IMR-90 (cell line): ENCODE measurements at regions not wholly inside any gene's neighbourhood (a gene's known extent, or its start where the extent isn't known, plus 50 kb on each side); places are given as distances from the start of the nearest gene placed in this dataset.

Experiments
- ATAC-seq: fragments of 200-7000 bp; cut with Tn5 transposase; 2 replicates; pipeline ENCODE4 v1.9.1; 2020; ENCODE audit warnings: low read depth, mild to moderate bottlenecking, moderate library complexity
- BruUV-seq: library from RNA; stranded (reverse); fragments of 400-500 nt; replicated peaks from 2 replicates; lab custom pipeline; 2021; lab: Mats Ljungman, UMichigan
- CTCF ChIA-PET: fragments of 300-600 bp; formaldehyde crosslinking; extraction: SDS; loops from one replicate; lab custom pipeline; 2021; ENCODE audit warnings: antibody characterized with exemption; lab: Yijun Ruan, JAX
- POLR2A ChIA-PET: fragments of 300-600 bp; sonication (Branson Sonifier 250); formaldehyde crosslinking; loops from one replicate; lab custom pipeline; 2022; ENCODE audit warnings: antibody characterized with exemption; ENCODE audit not compliant: unreplicated experiment; lab: Charles Lee
- DNase-seq: peaks from one replicate; pipeline ENCODE4 v3.0.0; 2013
- H2AFZ ChIP-seq: replicated peaks from 2 replicates; pipeline ENCODE3; 2013; ENCODE audit warnings: low read length, mild to moderate bottlenecking; ENCODE audit not compliant: poor library complexity
- H2AK5ac ChIP-seq: 2 replicates; pipeline ENCODE4 v1.6.1; 2013; ENCODE audit warnings: low read depth, low read length, inconsistent platforms
- H2AK9ac ChIP-seq: replicated peaks from 2 replicates; pipeline ENCODE3; 2013; ENCODE audit warnings: mild to moderate bottlenecking, low read depth, low read length, moderate library complexity; ENCODE audit not compliant: poor library complexity
- H2BK120ac ChIP-seq: 2 replicates; pipeline ENCODE4 v1.6.1; 2013; ENCODE audit warnings: low read depth, low read length, inconsistent platforms
- H2BK15ac ChIP-seq: 3 replicates; pipeline ENCODE4 v1.6.1; 2013; ENCODE audit warnings: low read depth, low read length, inconsistent platforms
- H2BK20ac ChIP-seq: 2 replicates; pipeline ENCODE4 v1.6.1; 2013; ENCODE audit warnings: low read depth, mild to moderate bottlenecking, inconsistent platforms, low read length, moderate library complexity
- H2BK5ac ChIP-seq: 2 replicates; pipeline ENCODE4 v1.6.1; 2013; ENCODE audit warnings: mild to moderate bottlenecking, low read depth, low read length, inconsistent platforms; ENCODE audit not compliant: poor library complexity, severe bottlenecking
- H3K14ac ChIP-seq: replicated peaks from 2 replicates; pipeline ENCODE4 v1.6.1; 2013; ENCODE audit warnings: low read depth, low read length, inconsistent platforms
- H3K18ac ChIP-seq: 2 replicates; pipeline ENCODE4 v1.6.1; 2013; ENCODE audit warnings: low read depth, low read length, control low read depth
- H3K23ac ChIP-seq: 2 replicates; pipeline ENCODE4 v1.6.1; 2013; ENCODE audit warnings: low read depth, low read length, inconsistent platforms
- H3K27ac ChIP-seq: 2 replicates; pipeline ENCODE4 v1.5.1; 2013; ENCODE audit warnings: mild to moderate bottlenecking, control low read depth, low read length; ENCODE audit not compliant: insufficient read depth
- H3K27me3 ChIP-seq: 2 replicates; pipeline ENCODE4 v1.6.1; 2013; ENCODE audit warnings: low read length; ENCODE audit not compliant: control insufficient read depth, insufficient read depth
- H3K36me3 ChIP-seq: 2 replicates; pipeline ENCODE4 v1.6.1; 2013; ENCODE audit warnings: low read length, mixed read lengths; ENCODE audit not compliant: control insufficient read depth, insufficient read depth
- H3K4ac ChIP-seq: 2 replicates; pipeline ENCODE4 v1.6.1; 2013; ENCODE audit warnings: low read depth, low read length, inconsistent platforms
- H3K4me1 ChIP-seq: 2 replicates; pipeline ENCODE4 v1.6.1; 2013; ENCODE audit warnings: low read length, mixed read lengths; ENCODE audit not compliant: control insufficient read depth, insufficient read depth
- H3K4me2 ChIP-seq: 2 replicates; pipeline ENCODE4 v1.6.1; 2013; ENCODE audit warnings: low read depth, mild to moderate bottlenecking, control low read depth, low read length, moderate library complexity
- H3K4me3 ChIP-seq: 2 replicates; pipeline ENCODE4 v1.5.1; 2013; ENCODE audit warnings: low read depth, mild to moderate bottlenecking, control low read depth, low read length, moderate library complexity; ENCODE audit not compliant: insufficient read depth
- H3K56ac ChIP-seq: 2 replicates; pipeline ENCODE4 v1.6.1; 2013; ENCODE audit warnings: low read length, inconsistent platforms; ENCODE audit not compliant: insufficient read depth; ENCODE audit errors: extremely low read depth
- H3K79me1 ChIP-seq, 2 experiments: 2 replicates each; pipeline ENCODE4 v1.6.1; 2013; ENCODE audit warnings: low read length in 2 of 2, inconsistent platforms in 1 of 2, low read depth in 1 of 2
- H3K9ac ChIP-seq: 2 replicates; pipeline ENCODE4 v1.6.1; 2013; ENCODE audit warnings: low read depth, low read length, control low read depth
- H3K9me1 ChIP-seq: 2 replicates; pipeline ENCODE4 v1.6.1; 2013; ENCODE audit warnings: low read length, inconsistent platforms; ENCODE audit not compliant: insufficient read depth
- H3K9me3 ChIP-seq: 2 replicates; pipeline ENCODE4 v1.6.1; 2013; ENCODE audit warnings: low read length; ENCODE audit not compliant: control insufficient read depth, insufficient read depth
- H4K20me1 ChIP-seq: 2 replicates; pipeline ENCODE4 v1.6.1; 2013; ENCODE audit warnings: low read length, inconsistent platforms; ENCODE audit not compliant: insufficient read depth
- H4K5ac ChIP-seq: 2 replicates; pipeline ENCODE4 v1.6.1; 2013; ENCODE audit warnings: mild to moderate bottlenecking, low read depth, low read length, control low read depth
- H4K8ac ChIP-seq, 2 experiments: 2 replicates each; pipeline ENCODE4 v1.6.1; 2013; ENCODE audit warnings: low read depth in 2 of 2, low read length in 2 of 2, control low read depth in 1 of 2, inconsistent platforms in 1 of 2
- H4K91ac ChIP-seq: 2 replicates; pipeline ENCODE4 v1.6.1; 2013; ENCODE audit warnings: low read depth, low read length, inconsistent platforms; ENCODE audit not compliant: insufficient read depth
- BHLHE40 ChIP-seq: fragments of 150-350 bp; IDR thresholded peaks from 2 replicates; pipeline ENCODE4 v1.6.1; 2016; ENCODE audit warnings: mild to moderate bottlenecking, low read depth, low read length
- CHD1 ChIP-seq: IDR thresholded peaks from 2 replicates; pipeline ENCODE4 v1.6.1; 2012; ENCODE audit warnings: low read depth, low read length, improper control_type of control experiment
- ELK1 ChIP-seq: fragments of 150-350 bp; IDR thresholded peaks from 2 replicates; pipeline ENCODE4 v1.6.1; 2016; ENCODE audit warnings: low read depth, mild to moderate bottlenecking, low read length, moderate library complexity, borderline replicate concordance
- FOS ChIP-seq: fragments of 150-350 bp; IDR thresholded peaks from 2 replicates; pipeline ENCODE4 v1.6.1; 2016; ENCODE audit warnings: low read depth, low read length
- MAFK ChIP-seq: IDR thresholded peaks from 2 replicates; pipeline ENCODE4 v1.6.1; 2012; ENCODE audit warnings: low read depth, low read length, improper control_type of control experiment
- MAZ ChIP-seq: IDR thresholded peaks from 2 replicates; pipeline ENCODE4 v1.6.1; 2012; ENCODE audit warnings: low read depth, mild to moderate bottlenecking, low read length, improper control_type of control experiment, moderate library complexity, borderline replicate concordance
- NFE2L2 ChIP-seq: fragments of 150-350 bp; IDR thresholded peaks from 2 replicates; pipeline ENCODE4 v1.6.1; 2016; ENCODE audit warnings: low read depth, mild to moderate bottlenecking, low read length
- POLR2A ChIP-seq: IDR thresholded peaks from 2 replicates; pipeline ENCODE4 v1.6.1; 2012; ENCODE audit warnings: mild to moderate bottlenecking, low read depth, low read length
- RCOR1 ChIP-seq: IDR thresholded peaks from 2 replicates; pipeline ENCODE4 v1.6.1; 2012; ENCODE audit warnings: mild to moderate bottlenecking, low read length, improper control_type of control experiment; ENCODE audit not compliant: insufficient replicate concordance
- RFX5 ChIP-seq: IDR thresholded peaks from 2 replicates; pipeline ENCODE4 v1.8.0; 2012; ENCODE audit warnings: low read depth, mild to moderate bottlenecking, low read length, moderate library complexity
- SMC3 ChIP-seq: fragments of 150-350 bp; IDR thresholded peaks from 2 replicates; pipeline ENCODE4 v1.6.1; 2016; ENCODE audit warnings: low read depth, mild to moderate bottlenecking, antibody characterized with exemption, low read length, moderate library complexity
- USF2 ChIP-seq: fragments of 150-350 bp; IDR thresholded peaks from 2 replicates; pipeline ENCODE4 v1.6.1; 2017; ENCODE audit warnings: mild to moderate bottlenecking, antibody characterized with exemption, low read length, low read depth
- WGBS, 2 experiments: methylation state at CpG; one replicate each; pipeline versions ENCODE4 v1.1.5 to v1.1.7; 2013; ENCODE audit warnings: missing lambda C conversion rate in 2 of 2; ENCODE audit not compliant: insufficient read length in 1 of 2; ENCODE audit errors: extremely low coverage in 2 of 2; 5-methylcytosine and 5-hydroxymethylcytosine counted together
- dilution Hi-C: fragments of 300-500 bp; cut with HindIII; formaldehyde crosslinking; loops from one replicate; pipeline ENCODE4 v1.14.3; 2018; ENCODE audit warnings: low sequenced_read_pairs; ENCODE audit not compliant: unreplicated experiment
- in situ Hi-C: fragments of 300-500 bp; cut with MboI; formaldehyde crosslinking; loops from 3 replicates; pipeline ENCODE4 v1.14.3; 2019; ENCODE audit warnings: low sequenced_read_pairs, inconsistent platforms, mixed read lengths
- intact Hi-C: fragments of 100-400 bp; cut with micrococcal nuclease; formaldehyde crosslinking; loops from 2 replicates; pipeline ENCODE4 v1.10.0; 2022

DNA sequence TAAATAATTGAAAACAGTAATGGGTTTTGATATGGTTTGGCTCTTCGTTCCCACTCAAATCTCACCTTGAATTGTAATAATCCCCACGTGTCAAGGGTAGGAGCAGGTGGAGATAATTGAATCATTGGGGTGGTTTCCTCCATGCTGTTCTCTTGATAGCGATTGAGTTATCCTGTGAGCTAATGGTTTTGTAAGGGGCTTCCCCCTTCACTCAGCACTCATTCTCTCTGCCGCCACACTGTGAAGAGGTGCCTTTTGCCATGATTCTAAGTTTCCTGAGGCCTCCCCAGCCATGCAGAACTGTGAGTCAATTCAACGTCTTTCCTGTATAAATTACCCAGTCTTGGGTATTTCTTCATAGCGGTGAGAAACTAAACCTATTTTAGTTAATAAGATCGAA is 551.7 kb upstream of the POT1 start:
- no TSS peak for BruUV-seq
- Histone ChIP-seq H3K23ac (no peak overlapping the region), H3K36me3 (no peaks in the 10 kb centered on the region), H2BK20ac (no peak overlapping the region), H4K5ac (no peak overlapping the region), H3K79me1 (no peaks in the 10 kb centered on the region), H2BK15ac (no peak overlapping the region), H4K91ac (no peak overlapping the region), H4K20me1 (no peaks in the 10 kb centered on the region), H3K4me3 (no peak overlapping the region), H2AK9ac (no peak overlapping the region), H4K8ac (no peak overlapping the region), H3K56ac (no peak overlapping the region), H3K9ac (no peak overlapping the region), H3K4ac (no peak overlapping the region), H3K9me1 (no peaks in the 10 kb centered on the region), H3K9me3 (peaks cover 3% of the 10 kb centered on the region; the same call in 1 of the 2 replicates), H3K27ac (no peak overlapping the region), H3K4me2 (no peak overlapping the region), H3K18ac (no peak overlapping the region), H3K27me3 (no peaks in the 10 kb centered on the region), H2BK120ac (no peak overlapping the region), H2AFZ (no peak overlapping the region), H3K4me1 (no peaks in the 10 kb centered on the region), H2AK5ac (no peak overlapping the region), H3K14ac (no peak overlapping the region), H2BK5ac (no peak overlapping the region)
- no peak for DNase-seq
- TF ChIP-seq ELK1 (no peak), USF2 (no peak), FOS (no peak), MAFK (no peak), RFX5 (no peak), NFE2L2 (no peak), BHLHE40 (no peak), SMC3 (no peak), MAZ (no peak), CHD1 (no peak), RCOR1 (no peak), POLR2A (no peak)
- ChIA-PET CTCF (no interaction called here), POLR2A (no interaction called here)
- no peak for ATAC-seq
- intact Hi-C loops, result no loop called here
- dilution Hi-C loops, result no loop called here
- in situ Hi-C loops, result no loop called here
- no CpG with 5 or more reads among the region's 7 CpGs for WGBS, 2 experiments
